Cerebellar nuclear complex (tissue), 1 donor: ENCODE measurements at regions not wholly inside any gene's neighbourhood (a gene's known extent, or its start where the extent isn't known, plus 50 kb on each side); places are given as distances from the start of the nearest gene placed in this dataset.

Experiments
- DNase-seq, 2 experiments: peaks; one replicate each; lab custom pipeline; 2025; lab: John Stamatoyannopoulos, UW

GRCh38 chr14:61847861-61848260 is 85.6 kb downstream of the SNAPC1 start:
- no peak for DNase-seq

DNA sequence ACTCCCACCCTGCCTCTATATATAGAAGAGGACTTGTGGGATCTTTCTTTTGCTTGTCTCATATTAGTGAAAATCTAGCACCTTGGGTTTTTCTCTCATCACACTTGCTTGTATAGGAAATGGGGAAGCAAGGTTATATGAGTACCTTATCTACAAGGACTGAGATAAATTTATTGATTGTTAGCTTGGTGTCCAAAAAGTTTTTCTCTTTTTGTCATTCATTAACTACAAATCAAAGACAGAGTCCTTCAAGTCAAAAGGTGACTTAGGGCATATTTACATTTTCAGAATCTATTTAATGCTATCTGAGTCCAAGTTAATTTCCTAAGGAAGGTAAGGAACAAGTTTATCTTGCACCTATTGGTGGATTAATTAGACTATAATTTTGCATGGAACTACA is 92.7 kb downstream of the SNAPC1 start:
- no peak for DNase-seq

GRCh38 chr14:61860294-61860918 is 98.2 kb downstream of the SNAPC1 start:
- no peak for DNase-seq

DNA sequence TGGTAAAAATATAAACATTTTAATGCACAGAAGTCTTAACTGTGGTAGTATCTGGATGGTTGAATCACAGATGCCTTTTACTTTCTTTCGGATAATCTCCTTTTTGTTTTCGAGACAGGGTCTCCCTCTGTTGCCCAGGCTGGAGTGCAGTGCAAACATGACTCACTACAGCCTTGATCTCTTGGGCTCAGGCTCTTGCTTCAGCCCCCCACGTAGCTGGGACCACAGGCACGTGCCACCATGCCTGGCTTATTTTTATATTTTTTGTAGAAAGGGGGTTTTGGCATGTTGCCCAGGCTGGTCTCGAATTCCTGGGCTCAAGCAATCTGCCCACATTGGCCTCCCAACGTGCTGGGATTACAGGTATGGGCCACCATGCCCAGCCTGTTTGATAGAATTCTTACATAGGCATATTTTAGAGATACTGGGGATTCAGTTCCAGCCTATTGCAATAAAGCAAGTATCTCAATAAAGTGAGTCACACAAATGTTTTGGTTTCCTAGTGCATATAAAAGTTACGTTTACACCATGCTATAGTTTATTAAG is 99.2 kb downstream of the SNAPC1 start:
- no peak for DNase-seq

DNA sequence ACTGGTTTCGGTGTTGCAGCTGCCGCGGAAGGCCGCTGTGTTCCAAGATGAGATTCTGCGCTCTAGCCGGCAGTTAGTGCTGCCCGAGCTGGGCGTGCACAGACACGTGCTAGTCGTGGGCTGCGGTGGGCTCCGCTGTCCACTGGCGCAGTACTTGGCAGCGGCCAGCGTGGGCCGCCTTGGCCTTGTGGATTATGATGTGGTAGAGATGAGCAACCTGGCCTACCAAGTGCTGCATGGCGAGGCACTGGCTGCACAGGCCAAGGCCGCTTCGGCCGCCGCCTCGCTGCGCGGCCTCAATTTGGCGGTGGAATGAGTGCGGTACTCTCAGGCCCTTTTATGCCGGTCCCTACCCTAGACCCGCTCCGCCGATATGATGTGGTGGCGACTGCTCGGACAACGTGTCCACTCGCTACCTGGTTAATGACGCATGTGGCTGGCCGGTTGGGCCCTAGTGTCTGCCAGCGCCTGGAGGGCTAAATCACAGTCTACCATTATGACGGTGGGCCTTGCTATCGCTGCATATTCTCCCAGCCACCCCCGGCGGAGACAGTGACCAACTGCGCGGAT is 102.2 kb downstream of the SNAPC1 start:
- DNase-seq = no peak

DNA sequence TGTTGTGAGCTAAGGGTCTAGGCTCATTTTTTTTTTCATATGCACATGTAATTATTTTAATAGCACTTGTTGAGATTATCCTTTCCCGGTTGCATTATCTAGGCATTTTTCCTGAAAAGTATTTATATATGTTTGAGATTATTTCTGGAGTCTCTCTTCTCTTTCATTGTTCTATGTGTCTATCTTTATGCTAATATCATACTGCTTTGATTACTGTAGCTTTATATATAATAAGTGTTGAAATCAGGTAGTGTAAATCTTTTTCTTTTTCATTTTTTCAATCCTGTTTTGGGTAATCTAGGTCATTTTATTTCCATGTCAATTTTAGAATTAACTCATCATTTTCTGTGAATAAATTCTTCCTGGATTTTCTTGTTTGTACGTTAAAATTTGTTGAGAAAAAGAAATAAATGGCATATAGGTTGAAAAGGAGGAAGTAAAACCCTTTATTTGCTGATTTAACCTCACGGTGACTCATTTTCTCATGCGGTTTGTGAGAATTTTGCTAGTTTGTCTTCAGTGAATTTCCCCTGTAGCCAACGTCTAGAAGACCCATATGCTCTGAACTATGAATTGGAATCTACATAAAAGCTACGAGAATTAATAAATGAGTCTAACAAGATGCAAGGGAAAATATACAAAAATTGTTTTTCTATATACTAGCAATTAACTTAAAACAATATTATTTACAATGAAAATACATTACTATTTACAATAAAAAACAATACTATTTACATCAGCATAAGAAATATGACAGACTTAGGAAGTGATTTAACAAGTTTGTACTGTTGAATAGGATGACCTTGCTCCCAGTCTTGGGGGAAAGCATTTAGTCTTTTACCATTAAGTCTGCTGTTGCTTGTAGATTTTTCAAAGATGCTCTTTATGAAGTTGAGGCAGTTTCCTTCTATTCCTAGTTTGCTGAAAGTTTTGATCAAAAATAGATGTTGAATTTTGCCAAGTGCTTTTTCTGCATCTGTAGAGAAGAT is 105.0 kb downstream of the SNAPC1 start:
- DNase-seq = no peak

DNA sequence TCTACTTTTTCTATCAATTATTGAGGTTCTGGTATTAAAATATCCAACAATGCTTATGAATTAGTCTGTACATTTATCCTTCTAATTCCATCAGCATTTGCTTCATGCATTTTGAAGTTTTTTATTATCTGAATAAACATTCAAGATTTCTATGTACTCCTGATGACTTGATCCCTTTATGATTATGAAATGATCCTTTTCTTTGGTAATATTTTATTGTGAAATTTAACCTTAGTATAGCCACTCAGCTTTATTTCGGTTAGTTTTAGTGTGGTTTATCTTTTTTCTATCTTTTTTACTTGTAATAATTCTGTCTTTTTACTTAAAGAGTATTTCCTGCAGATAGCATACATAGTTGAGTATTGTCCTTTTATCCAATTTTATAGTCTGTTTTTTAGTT is 106.6 kb downstream of the SNAPC1 start:
- no peak for DNase-seq

DNA sequence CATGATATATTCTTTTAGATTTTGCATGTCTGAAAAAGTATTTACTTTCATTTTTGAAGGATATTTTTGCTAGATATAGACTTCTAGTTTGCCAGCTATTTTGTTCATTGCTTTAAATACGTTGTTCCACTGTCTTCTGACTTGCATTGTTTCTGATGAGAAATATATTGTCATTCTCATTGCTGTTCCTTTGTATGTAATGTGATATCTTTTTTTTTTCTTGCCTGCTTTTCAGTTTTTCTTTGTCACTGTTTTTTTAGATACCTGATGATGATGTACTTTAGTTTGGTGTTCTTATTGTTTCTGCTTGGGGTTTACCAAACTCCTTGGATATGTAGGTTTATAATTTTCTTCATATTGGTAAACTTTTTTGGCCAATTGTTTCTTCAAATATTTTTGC is 107.9 kb downstream of the SNAPC1 start:
- no peak for DNase-seq

DNA sequence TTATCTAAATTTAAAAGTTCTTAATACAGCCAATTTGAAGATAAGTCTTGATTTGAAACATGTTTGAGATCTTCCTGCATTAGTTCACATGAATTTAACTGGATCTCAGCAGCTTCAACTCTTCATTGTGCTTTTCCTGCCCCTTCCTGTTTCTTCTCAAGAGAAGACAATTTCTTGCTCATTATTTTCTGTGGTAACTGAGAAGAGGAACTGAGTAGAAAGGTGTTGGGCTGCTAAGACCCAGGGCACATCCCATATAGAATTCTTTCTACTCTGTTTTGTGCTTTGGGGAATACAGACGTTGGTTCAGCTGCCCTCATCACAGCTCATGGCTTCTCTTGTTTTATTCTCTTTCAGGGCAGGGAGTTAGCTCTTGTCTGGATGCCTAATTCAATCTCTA is 110.2 kb downstream of the SNAPC1 start:
- DNase-seq = no peak

- DNase-seq = peak; percentile 69 to 90
Observed at GRCh38 chr14:61875483-61875882, 113.3 kb downstream of the SNAPC1 start.

- peak; percentile 15 to 85 for DNase-seq
Observed at GRCh38 chr14:61876362-61877034, 114.3 kb downstream of the SNAPC1 start.

DNA sequence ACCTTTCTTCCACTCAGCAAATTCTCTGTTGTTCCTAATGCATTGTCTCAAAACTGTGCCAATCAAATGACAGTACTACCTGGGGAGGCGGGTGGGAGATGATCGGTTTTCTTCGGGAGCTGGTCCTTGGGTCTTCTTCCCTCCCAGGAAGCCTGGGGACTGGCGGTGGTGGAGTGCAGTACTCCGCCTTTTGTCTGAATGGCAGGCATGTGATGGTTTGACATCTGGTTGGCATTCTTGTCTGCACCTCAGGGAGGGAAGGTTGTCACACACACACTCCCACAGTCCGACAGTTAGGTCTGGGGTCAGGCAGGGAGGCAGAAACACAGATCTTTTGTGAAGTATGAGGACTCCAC is 114.8 kb downstream of the SNAPC1 start:
- DNase-seq = no peak

DNA sequence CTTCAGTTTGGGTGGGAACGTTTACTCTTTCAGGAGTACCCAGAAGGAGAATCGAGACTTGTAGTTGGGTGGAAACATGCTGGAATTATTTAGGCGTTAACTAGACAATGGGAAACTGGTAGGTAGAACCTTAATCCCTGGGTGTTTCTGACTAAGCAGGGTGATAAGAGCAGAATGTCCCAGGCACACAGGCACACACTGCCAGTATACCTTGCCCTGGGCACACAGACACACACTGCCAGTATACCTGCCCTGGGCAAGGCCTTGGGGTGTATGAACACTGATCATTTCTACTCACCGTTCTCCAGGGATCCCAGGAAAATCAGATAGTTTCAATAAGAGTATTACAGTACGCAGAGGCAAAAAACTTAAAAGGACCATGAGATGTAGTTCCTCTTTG is 115.5 kb downstream of the SNAPC1 start:
- DNase-seq = no peak

- DNase-seq = no peak
Observed at GRCh38 chr14:61878931-61879330, 116.7 kb downstream of the SNAPC1 start.

DNA sequence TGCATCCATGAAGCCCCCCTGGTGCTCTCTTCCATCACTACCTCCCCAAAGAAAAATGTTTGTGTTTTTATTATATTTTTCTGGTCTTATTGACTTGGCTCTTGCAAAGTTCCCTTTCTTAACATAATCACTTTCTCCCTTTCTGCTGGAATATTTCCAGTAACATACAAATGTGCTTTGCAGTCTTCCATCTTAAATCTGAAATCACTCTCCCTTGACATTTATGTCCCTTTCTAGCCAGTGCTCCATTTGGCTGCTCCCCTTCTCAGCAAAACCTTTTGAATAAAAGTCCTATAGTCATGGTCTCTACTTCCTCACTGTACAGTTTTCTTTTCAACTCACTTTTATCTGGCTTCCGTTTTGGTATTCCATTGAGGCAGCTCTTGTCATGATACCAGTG is 118.8 kb downstream of the SNAPC1 start:
- DNase-seq = no peak

- DNase-seq = no peak
Observed at GRCh38 chr14:61884711-61885110, 122.5 kb downstream of the SNAPC1 start.

DNA sequence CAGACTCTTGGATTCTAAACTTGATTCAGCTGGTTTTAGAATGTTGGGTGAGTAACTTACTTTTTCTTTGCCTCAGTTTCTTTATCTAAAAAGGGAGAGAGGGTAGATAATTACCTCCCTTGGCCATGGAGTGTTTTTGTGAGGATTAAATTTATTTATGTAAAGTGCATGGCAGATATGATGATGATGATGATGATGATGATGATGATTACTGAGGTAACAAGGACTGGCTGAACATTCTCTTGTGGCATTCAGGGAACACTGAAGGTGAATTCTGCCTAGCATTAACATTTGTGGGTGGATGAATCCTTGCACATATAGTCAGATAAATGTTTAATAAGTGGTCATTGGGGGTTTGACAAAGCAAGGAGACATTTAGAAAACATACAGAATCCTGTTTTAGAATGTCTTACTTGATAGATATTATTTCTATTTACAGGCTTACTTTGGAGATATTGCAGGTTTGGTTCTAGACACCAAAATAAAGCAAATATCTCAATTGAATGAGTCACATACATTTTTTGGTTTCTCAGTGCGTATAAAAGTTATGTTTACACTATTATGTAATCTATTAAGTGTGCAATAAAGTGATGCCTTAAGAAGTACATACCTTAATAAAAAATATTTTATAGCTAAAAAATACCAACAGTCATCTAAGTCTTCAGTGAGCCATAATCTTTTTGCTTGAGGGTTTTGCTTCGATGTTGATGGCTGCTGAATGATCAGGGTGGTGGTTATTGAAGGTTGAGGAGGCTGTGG is 123.2 kb downstream of the SNAPC1 start:
- DNase-seq = no peak

DNA sequence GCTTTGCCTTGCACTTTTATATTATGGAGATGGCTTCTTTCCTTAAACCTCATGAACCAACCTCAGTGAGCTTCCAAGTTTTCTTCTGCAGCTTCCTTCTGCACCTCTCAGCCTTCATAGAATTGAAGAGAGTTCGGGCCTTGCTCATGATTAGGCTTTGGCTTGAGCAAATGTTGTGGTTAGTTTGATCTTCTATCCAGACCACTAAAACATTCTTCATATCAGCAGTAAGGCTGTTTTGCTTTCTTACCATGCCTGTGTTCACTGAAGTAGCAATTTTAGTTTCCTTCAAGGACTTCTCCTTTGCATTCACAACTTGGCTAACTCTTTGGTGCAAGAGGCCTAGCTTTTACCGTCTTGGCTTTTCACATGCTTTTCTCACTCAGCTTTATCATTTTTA is 125.4 kb downstream of the SNAPC1 start:
- no peak for DNase-seq

GRCh38 chr14:61889914-61890351 is 127.7 kb downstream of the SNAPC1 start:
- DNase-seq = no peak

DNA sequence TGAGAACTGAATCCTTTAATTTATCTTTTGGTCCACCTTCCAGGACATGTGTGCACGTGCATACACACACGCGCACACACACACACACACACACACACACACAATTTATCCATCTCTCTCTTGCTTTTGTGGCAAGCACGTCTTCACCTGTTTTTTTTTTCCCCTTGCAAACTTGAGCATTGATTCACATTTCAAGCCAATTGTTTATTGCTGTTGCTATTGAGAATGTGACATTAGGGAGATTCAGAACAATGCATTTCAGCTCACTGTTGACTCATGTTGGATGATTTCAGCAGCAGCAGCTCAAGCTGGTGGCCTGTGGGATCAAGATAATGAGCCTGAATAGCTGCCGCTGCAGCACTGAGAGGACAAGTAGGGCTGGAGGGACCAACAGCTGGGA is 128.9 kb downstream of the SNAPC1 start:
- DNase-seq = no peak

DNA sequence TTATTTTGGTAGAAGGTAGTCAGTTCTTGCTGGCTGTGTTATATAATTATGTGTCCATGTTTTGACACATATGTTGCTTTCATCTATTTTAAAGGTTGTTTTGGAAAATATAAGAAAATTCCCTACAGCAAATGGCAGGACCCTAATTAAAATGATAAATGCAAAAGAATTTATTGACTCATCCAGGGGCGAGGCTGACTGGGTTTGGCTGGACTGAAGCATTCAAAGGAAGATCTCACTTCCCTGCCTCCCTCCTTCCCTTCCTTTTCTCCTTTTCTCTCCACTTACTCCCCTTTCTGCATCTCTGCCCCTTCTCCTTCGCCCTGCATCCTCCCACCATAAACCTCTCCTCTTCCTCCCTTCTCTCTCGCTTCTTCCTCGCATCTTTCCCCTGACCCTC is 129.6 kb downstream of the SNAPC1 start:
- no peak for DNase-seq
